BLaER1 treated with 17β-estradiol and CSF1 and Interleukin-3, amounts not matched to agents 10 nM and 100 nM (cell line): ENCODE measurements at regions not wholly inside any gene's neighbourhood (a gene's known extent, or its start where the extent isn't known, plus 50 kb on each side); places are given as distances from the start of the nearest gene placed in this dataset.

Experiments used
- H3K27ac ChIP-seq, 11 experiments: shearing (Covaris generic); formaldehyde crosslinking; 2 replicates each; pipeline ENCODE4 v1.8.1; 2022
- H3K27me3 ChIP-seq, 11 experiments: shearing (Covaris generic); formaldehyde crosslinking; 2 replicates each; pipeline ENCODE4 v1.8.1; 2022
- H3K36me3 ChIP-seq, 11 experiments: shearing (Covaris generic); formaldehyde crosslinking; 2 replicates each; pipeline ENCODE4 v1.8.1; 2022
- H3K4me1 ChIP-seq, 10 experiments: shearing (Covaris generic); formaldehyde crosslinking; 2 replicates each; pipeline ENCODE4 v1.8.1; 2022
- H3K4me2 ChIP-seq, 11 experiments: shearing (Covaris generic); formaldehyde crosslinking; 2 replicates each; pipeline ENCODE4 v1.8.1; 2022
- H3K4me3 ChIP-seq, 10 experiments: shearing (Covaris generic); formaldehyde crosslinking; 2 replicates each; pipeline ENCODE4 v1.8.1; 2022
- H3K9ac ChIP-seq, 11 experiments: shearing (Covaris generic); formaldehyde crosslinking; 2 replicates each; pipeline ENCODE4 v1.8.1; 2022
- H3K9me3 ChIP-seq, 11 experiments: shearing (Covaris generic); formaldehyde crosslinking; replicated peaks in 1 of 11; 2 replicates each; pipeline ENCODE4 v1.8.1; 2022
- H4K20me1 ChIP-seq, 11 experiments: shearing (Covaris generic); formaldehyde crosslinking; 2 replicates each; pipeline ENCODE4 v1.8.1; 2022
- Cebpa-rat ChIP-seq, 11 experiments: shearing (Covaris generic); IDR thresholded peaks; 2 replicates each; pipeline ENCODE4 v1.8.1; 2022

- no peak overlapping the region for H3K4me2 ChIP-seq
- TF ChIP-seq Cebpa-rat (IDR thresholded peaks at IDR 0.05): no peak
- H3K9ac ChIP-seq: no peak overlapping the region
- H3K4me3 ChIP-seq: no peak overlapping the region
- peaks cover 0 to 9% (median 0%) of the 10 kb centered on the region in 11 experiments; a peak in 4 of 22 replicates for H4K20me1 ChIP-seq
- no peaks in the 10 kb centered on the region for H3K36me3 ChIP-seq
- H3K27ac ChIP-seq: no peak overlapping the region
- H3K9me3 ChIP-seq: peaks cover 4 to 15% (median 10%) of the 10 kb centered on the region in 11 experiments
- peaks cover 7 to 32% (median 28%) of the 10 kb centered on the region in 10 experiments; a peak in 18 of 20 replicates for H3K4me1 ChIP-seq
- peaks cover 0 to 12% (median 0%) of the 10 kb centered on the region in 11 experiments; a peak in 2 of 22 replicates for H3K27me3 ChIP-seq
These were observed 84.5 kb upstream of the NKX1-1 start for GRCh38 chr4:1490654-1491327.

- TF ChIP-seq Cebpa-rat (IDR thresholded peaks at IDR 0.05): no peak
- Histone ChIP-seq H3K9me3 (peaks cover 11 to 22% (median 17%) of the 10 kb centered on the region in 11 experiments), H3K27me3 (peaks cover 0 to 7% (median 0%) of the 10 kb centered on the region in 11 experiments; a peak in 2 of 22 replicates), H3K4me3 (no peak overlapping the region), H3K9ac (no peak overlapping the region), H3K27ac (no peak overlapping the region), H4K20me1 (peaks cover 0 to 9% (median 0%) of the 10 kb centered on the region in 11 experiments; a peak in 3 of 22 replicates), H3K4me2 (peak overlapping the region in 1 of 11 experiments; percentile 76; a peak in 1 of 22 replicates), H3K4me1 (peaks cover 7 to 25% (median 21%) of the 10 kb centered on the region in 10 experiments; a peak in 18 of 20 replicates), H3K36me3 (no peaks in the 10 kb centered on the region)
These were observed 83.9 kb upstream of the NKX1-1 start for GRCh38 chr4:1490011-1490653.

GRCh38 chr4:1489639-1489995, 83.4 kb upstream of the NKX1-1 start:
- Histone ChIP-seq H3K27me3 (0 out of 22 replicates have a peak, but pooled peaks cover 0 to 2% (median 0%) of the 10 kb centered on the region in 11 experiments), H3K36me3 (no peaks in the 10 kb centered on the region), H3K27ac (no peak overlapping the region), H3K4me1 (peaks cover 7 to 20% (median 16%) of the 10 kb centered on the region in 10 experiments; a peak in 18 of 20 replicates), H3K4me3 (no peak overlapping the region), H4K20me1 (peaks cover 0 to 9% (median 0%) of the 10 kb centered on the region in 11 experiments; a peak in 2 of 22 replicates), H3K4me2 (peak overlapping the region; percentile 44 to 85 (median 67); a peak in 20 of 22 replicates), H3K9me3 (peaks cover 16 to 27% (median 22%) of the 10 kb centered on the region in 11 experiments), H3K9ac (no peak overlapping the region; a peak in 2 of 22 replicates)
- TF ChIP-seq Cebpa-rat (IDR thresholded peaks at IDR 0.05): no peak

GRCh38 chr4:1488831-1489638, 82.8 kb upstream of the NKX1-1 start:
- H3K4me3 ChIP-seq: no peak overlapping the region
- H3K9ac ChIP-seq: peak overlapping the region in 2 of 11 experiments; percentile 23 to 35; a peak in 2 of 22 replicates
- peaks cover 20 to 29% (median 25%) of the 10 kb centered on the region in 11 experiments for H3K9me3 ChIP-seq
- H3K4me1 ChIP-seq: peaks cover 7 to 18% (median 16%) of the 10 kb centered on the region in 10 experiments; a peak in 18 of 20 replicates
- peak overlapping the region; percentile 44 to 85 (median 67); a peak in 20 of 22 replicates for H3K4me2 ChIP-seq
- no peak for TF ChIP-seq Cebpa-rat (IDR thresholded peaks at IDR 0.05)
- no peaks in the 10 kb centered on the region for H3K36me3 ChIP-seq
- H3K27me3 ChIP-seq: no peaks in the 10 kb centered on the region
- no peak overlapping the region for H3K27ac ChIP-seq
- H4K20me1 ChIP-seq: peaks cover 0 to 9% (median 0%) of the 10 kb centered on the region in 11 experiments; a peak in 2 of 22 replicates

- peaks cover 0 to 9% (median 0%) of the 10 kb centered on the region in 11 experiments; a peak in 2 of 22 replicates for H4K20me1 ChIP-seq
- no peak overlapping the region for H3K27ac ChIP-seq
These were observed 82.1 kb upstream of the NKX1-1 start for GRCh38 chr4:1488357-1488756.

GRCh38 chr4:1487761-1488160, 81.5 kb upstream of the NKX1-1 start:
- H3K4me3 ChIP-seq: no peak overlapping the region
- peak overlapping the region in 2 of 11 experiments; percentile 69 to 85; a peak in 4 of 22 replicates for H3K4me2 ChIP-seq
- H3K9me3 ChIP-seq: peaks cover 20 to 29% (median 25%) of the 10 kb centered on the region in 11 experiments
- peaks cover 0 to 9% (median 0%) of the 10 kb centered on the region in 11 experiments; a peak in 2 of 22 replicates for H4K20me1 ChIP-seq
- no peak overlapping the region for H3K27ac ChIP-seq
- no peaks in the 10 kb centered on the region for H3K27me3 ChIP-seq
- H3K4me1 ChIP-seq: peaks cover 7 to 18% (median 16%) of the 10 kb centered on the region in 10 experiments; a peak in 18 of 20 replicates
- no peak overlapping the region for H3K9ac ChIP-seq
- no peaks in the 10 kb centered on the region for H3K36me3 ChIP-seq
- no peak for TF ChIP-seq Cebpa-rat (IDR thresholded peaks at IDR 0.05)

More at GRCh38 chr4:1488357-1488756, 82.1 kb upstream of the NKX1-1 start:
- H3K36me3 ChIP-seq: no peaks in the 10 kb centered on the region
- H3K9me3 ChIP-seq: peaks cover 20 to 29% (median 25%) of the 10 kb centered on the region in 11 experiments
- peak overlapping the region in 9 of 11 experiments; percentile 50 to 85 (median 69); a peak in 16 of 22 replicates for H3K4me2 ChIP-seq
- no peak for TF ChIP-seq Cebpa-rat (IDR thresholded peaks at IDR 0.05)
- H3K4me3 ChIP-seq: no peak overlapping the region
- H3K4me1 ChIP-seq: peaks cover 7 to 18% (median 16%) of the 10 kb centered on the region in 10 experiments; a peak in 18 of 20 replicates
- no peaks in the 10 kb centered on the region for H3K27me3 ChIP-seq
- peak overlapping the region in 2 of 11 experiments; percentile 23 to 35; a peak in 2 of 22 replicates for H3K9ac ChIP-seq

GRCh38 chr4:1487106-1487505, 80.9 kb upstream of the NKX1-1 start:
- peaks cover 0 to 6% (median 0%) of the 10 kb centered on the region in 11 experiments; a peak in 2 of 22 replicates for H4K20me1 ChIP-seq
- no peak overlapping the region for H3K9ac ChIP-seq
- no peak overlapping the region for H3K4me3 ChIP-seq
- H3K36me3 ChIP-seq: no peaks in the 10 kb centered on the region
- H3K4me1 ChIP-seq: peaks cover 7 to 18% (median 16%) of the 10 kb centered on the region in 10 experiments; a peak in 18 of 20 replicates
- no peaks in the 10 kb centered on the region for H3K27me3 ChIP-seq
- H3K9me3 ChIP-seq: peaks cover 23 to 30% (median 27%) of the 10 kb centered on the region in 11 experiments
- no peak for TF ChIP-seq Cebpa-rat (IDR thresholded peaks at IDR 0.05)
- no peak overlapping the region for H3K27ac ChIP-seq
- no peak overlapping the region for H3K4me2 ChIP-seq

GRCh38 chr4:1485280-1485679, 79.0 kb upstream of the NKX1-1 start:
- Histone ChIP-seq H3K4me3 (no peak overlapping the region), H3K36me3 (no peaks in the 10 kb centered on the region), H3K27ac (no peak overlapping the region), H3K9ac (no peak overlapping the region), H4K20me1 (no peaks in the 10 kb centered on the region), H3K4me2 (no peak overlapping the region), H3K9me3 (peaks cover 41 to 48% (median 45%) of the 10 kb centered on the region in 11 experiments), H3K27me3 (no peaks in the 10 kb centered on the region), H3K4me1 (peaks cover 7 to 18% (median 16%) of the 10 kb centered on the region in 10 experiments; a peak in 18 of 20 replicates)
- no peak for TF ChIP-seq Cebpa-rat (IDR thresholded peaks at IDR 0.05)
